ENCODE measurements at regions not wholly inside any gene's neighbourhood (a gene's known extent, or its start where the extent isn't known, plus 50 kb on each side); places are given as distances from the start of the nearest gene placed in this dataset.
A peak's percentile ranks its signal among the peaks of the same experiment; 100 is the strongest.

- no peak overlapping the region for H3K4me3 ChIP-seq (ENCODE audit: low read depth, low read length)
- DNase-seq (ENCODE audit: low read depth), result no peak
Observed at GRCh38 chr14:84610086-84610485, 919.9 kb upstream of the FLRT2 start.

GRCh38 chr14:84622357-84622756, 907.6 kb upstream of the FLRT2 start:
- DNase-seq (ENCODE audit: low read depth), result no peak
- no peak overlapping the region for H3K4me3 ChIP-seq (ENCODE audit: low read depth, low read length)

GRCh38 chr14:84643446-84643845, 886.5 kb upstream of the FLRT2 start:
- no peak overlapping the region for H3K4me3 ChIP-seq (ENCODE audit: low read depth, low read length)
- DNase-seq (ENCODE audit: low read depth), result no peak

GRCh38 chr14:84646786-84647500, 883.0 kb upstream of the FLRT2 start:
- DNase-seq (ENCODE audit: low read depth), result no peak

GRCh38 chr14:84655014-84655413, 874.9 kb upstream of the FLRT2 start:
- H3K4me3 ChIP-seq (ENCODE audit: low read depth, low read length), result no peak overlapping the region
- no peak for DNase-seq (ENCODE audit: low read depth)

More at GRCh38 chr14:84646786-84647500, 883.0 kb upstream of the FLRT2 start:
- no peak overlapping the region for H3K4me3 ChIP-seq (ENCODE audit: low read depth, low read length)

- no peak overlapping the region for H3K4me3 ChIP-seq (ENCODE audit: low read depth, low read length)
- DNase-seq (ENCODE audit: low read depth), result no peak
Observed at GRCh38 chr14:84657911-84658310, 872.0 kb upstream of the FLRT2 start.

- H3K4me3 ChIP-seq (ENCODE audit: low read depth, low read length), result no peak overlapping the region
- DNase-seq (ENCODE audit: low read depth), result no peak
Observed at GRCh38 chr14:84670796-84671195, 859.1 kb upstream of the FLRT2 start.

- DNase-seq (ENCODE audit: low read depth), result no peak
- no peak overlapping the region for H3K4me3 ChIP-seq (ENCODE audit: low read depth, low read length)
Observed at GRCh38 chr14:84671776-84672175, 858.2 kb upstream of the FLRT2 start.

GRCh38 chr14:84674636-84675035, 855.3 kb upstream of the FLRT2 start:
- no peak overlapping the region for H3K4me3 ChIP-seq (ENCODE audit: low read depth, low read length)
- no peak for DNase-seq (ENCODE audit: low read depth)

GRCh38 chr14:84686550-84686949, 843.4 kb upstream of the FLRT2 start:
- no peak for DNase-seq (ENCODE audit: low read depth)

GRCh38 chr14:84688297-84689025, 841.5 kb upstream of the FLRT2 start:
- no peak overlapping the region for H3K4me3 ChIP-seq (ENCODE audit: low read depth, low read length)
- no peak for DNase-seq (ENCODE audit: low read depth)

More at GRCh38 chr14:84686550-84686949, 843.4 kb upstream of the FLRT2 start:
- no peak overlapping the region for H3K4me3 ChIP-seq (ENCODE audit: low read depth, low read length)

- no peak for DNase-seq (ENCODE audit: low read depth)
- H3K4me3 ChIP-seq (ENCODE audit: low read depth, low read length), result no peak overlapping the region
Observed at GRCh38 chr14:84694161-84694560, 835.8 kb upstream of the FLRT2 start.

GRCh38 chr14:84704601-84705000, 825.3 kb upstream of the FLRT2 start:
- H3K4me3 ChIP-seq (ENCODE audit: low read depth, low read length), result no peak overlapping the region
- no peak for DNase-seq (ENCODE audit: low read depth)

GRCh38 chr14:84707830-84708229, 822.1 kb upstream of the FLRT2 start:
- no peak overlapping the region for H3K4me3 ChIP-seq (ENCODE audit: low read depth, low read length)
- DNase-seq (ENCODE audit: low read depth), result no peak

GRCh38 chr14:84708865-84709264, 821.1 kb upstream of the FLRT2 start:
- no peak overlapping the region for H3K4me3 ChIP-seq (ENCODE audit: low read depth, low read length)
- no peak for DNase-seq (ENCODE audit: low read depth)

- DNase-seq (ENCODE audit: low read depth), result no peak
- no peak overlapping the region for H3K4me3 ChIP-seq (ENCODE audit: low read depth, low read length)
Observed at GRCh38 chr14:84726471-84726870, 803.5 kb upstream of the FLRT2 start.

GRCh38 chr14:84749191-84749955, 780.6 kb upstream of the FLRT2 start:
- no peak overlapping the region for H3K4me3 ChIP-seq (ENCODE audit: low read depth, low read length)
- no peak for DNase-seq (ENCODE audit: low read depth)

GRCh38 chr14:84750284-84750683, 779.7 kb upstream of the FLRT2 start:
- no peak overlapping the region for H3K4me3 ChIP-seq (ENCODE audit: low read depth, low read length)
- DNase-seq (ENCODE audit: low read depth), result no peak

GRCh38 chr14:84750763-84751554, 779.0 kb upstream of the FLRT2 start:
- peak; percentile 28 for DNase-seq (ENCODE audit: low read depth)
- no peak overlapping the region for H3K4me3 ChIP-seq (ENCODE audit: low read depth, low read length)

GRCh38 chr14:84751745-84752144, 778.2 kb upstream of the FLRT2 start:
- H3K4me3 ChIP-seq (ENCODE audit: low read depth, low read length), result no peak overlapping the region

More at GRCh38 chr14:84751745-84752144, 778.2 kb upstream of the FLRT2 start:
- no peak for DNase-seq (ENCODE audit: low read depth)

Measured in skeletal muscle cell (primary cell).